GM21528 (cell line): ENCODE measurements at regions not wholly inside any gene's neighbourhood (a gene's known extent, or its start where the extent isn't known, plus 50 kb on each side); places are given as distances from the start of the nearest gene placed in this dataset.
"Not testable (repeated sequence)": the region's sequence is repeated elsewhere in the genome, so short reads cannot be mapped to it uniquely, and the experiment has no call there.

Experiments
- ATAC-seq: cut with Tn5 transposase; IDR thresholded peaks from one replicate; pipeline ENCODE4 v1.9.1; 2021; ENCODE audit warnings: mild to moderate bottlenecking, moderate library complexity; ENCODE audit not compliant: unreplicated experiment, low FRiP score

- ATAC-seq, result peak; percentile 68
These were observed 163.2 kb downstream of the AVL9 start for GRCh38 chr7:32658467-32658869.

- ATAC-seq, result peak; percentile 43
These were observed 162.7 kb downstream of the AVL9 start for GRCh38 chr7:32658034-32658433.

- not testable (repeated sequence) for ATAC-seq
These were observed 159.3 kb downstream of the AVL9 start for GRCh38 chr7:32654549-32654948.

GRCh38 chr7:32650356-32650755 lies 155.1 kb downstream of the AVL9 start:
- not testable (repeated sequence) for ATAC-seq

GRCh38 chr7:32648408-32649156 lies 153.3 kb downstream of the AVL9 start:
- no peak for ATAC-seq

- not testable (repeated sequence) for ATAC-seq
These were observed 150.0 kb downstream of the AVL9 start for GRCh38 chr7:32645255-32645654.

- ATAC-seq, result no peak
These were observed 147.9 kb downstream of the AVL9 start for GRCh38 chr7:32643194-32643593.

- ATAC-seq, result no peak
These were observed 143.8 kb downstream of the AVL9 start for GRCh38 chr7:32639122-32639521.

GRCh38 chr7:32638479-32639121 lies 143.3 kb downstream of the AVL9 start:
- ATAC-seq, result peak; percentile 98
